ENCODE measurements at regions not wholly inside any gene's neighbourhood (a gene's known extent, or its start where the extent isn't known, plus 50 kb on each side); places are given as distances from the start of the nearest gene placed in this dataset.

DNA sequence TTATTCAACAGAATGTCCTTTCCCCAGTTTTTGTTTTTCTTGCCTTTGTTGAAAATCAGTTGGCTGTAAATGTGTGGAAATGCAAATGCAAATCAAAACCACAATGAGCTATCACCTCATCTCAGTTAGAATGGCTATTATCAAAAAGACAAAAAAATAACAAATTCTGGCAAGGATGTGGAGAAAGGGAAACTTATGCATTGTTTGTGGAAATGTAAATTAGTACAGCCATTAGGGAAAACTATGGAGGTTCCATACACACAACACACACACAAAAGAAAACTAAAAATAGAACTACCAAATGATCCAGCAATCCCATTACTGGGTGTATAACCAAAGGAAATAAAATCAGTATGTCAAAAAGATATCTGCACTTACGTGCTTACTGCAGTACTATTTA, 518.8 kb upstream of the ATXN7L3B start:
- no peaks in the 10 kb centered on the region for H3K36me3 ChIP-seq (ENCODE audit: control insufficient read depth in 2 of 4, insufficient read depth in 4 of 4, low read length in 3 of 4)
- TF ChIP-seq CHD2 (IDR thresholded peaks at IDR 0.05; ENCODE audit: low read length) (no peak), HDAC2 (IDR thresholded peaks at IDR 0.05; ENCODE audit: borderline replicate concordance in 1 of 2, low read depth in 2 of 2, low read length in 2 of 2) (no peak), KDM4A (IDR thresholded peaks at IDR 0.05; ENCODE audit: low read depth, low read length, severe bottlenecking) (no peak), GTF2F1 (IDR thresholded peaks at IDR 0.05; ENCODE audit: borderline replicate concordance, low read depth, low read length) (no peak)

More for the DNA sequence above, 518.8 kb upstream of the ATXN7L3B start:
- H3K14ac ChIP-seq (ENCODE audit: insufficient read length) = no peak overlapping the region
- H3K4ac ChIP-seq (replicated peaks; ENCODE audit: insufficient read length, low read depth, low read length) = no peak overlapping the region
- no peak overlapping the region for H2BK20ac ChIP-seq (ENCODE audit: low read length)
- H2BK120ac ChIP-seq (replicated peaks; ENCODE audit: low read depth, low read length) = no peak overlapping the region
- DNase-seq (ENCODE audit: low read depth in 1 of 2, low spot score in 2 of 2) = no peak
- H3K9ac ChIP-seq (replicated peaks in 1 of 4; ENCODE audit: extremely low read depth in 1 of 4, low read depth in 3 of 4, low read length in 3 of 4) = no peak overlapping the region
- H4K20me1 ChIP-seq (replicated peaks in 1 of 2; ENCODE audit: control insufficient read depth in 1 of 2, insufficient read depth in 2 of 2, low read length in 2 of 2) = no peaks in the 10 kb centered on the region
- H3K4me3 ChIP-seq (ENCODE audit: extremely low read depth in 1 of 4, insufficient read depth in 2 of 4, low read depth in 3 of 4, low read length in 4 of 4) = no peak overlapping the region
- CTCF ChIA-PET (ENCODE audit: partially characterized antibody) = no interaction called here
- no peak overlapping the region for H2AK5ac ChIP-seq (ENCODE audit: low read depth, low read length)
- H4K91ac ChIP-seq (replicated peaks; ENCODE audit: insufficient read length, low read length) = no peak overlapping the region
- POLR2A ChIA-PET (ENCODE audit: partially characterized antibody) = no interaction called here
- no peaks in the 10 kb centered on the region for H3K4me1 ChIP-seq (replicated peaks in 1 of 4; ENCODE audit: control insufficient read depth in 3 of 4, insufficient read depth in 4 of 4, low read length in 3 of 4)
- no peaks in the 10 kb centered on the region for H3K27me3 ChIP-seq (replicated peaks in 1 of 4; ENCODE audit: control insufficient read depth in 3 of 4, extremely low read depth in 1 of 4, insufficient read depth in 3 of 4, low read length in 3 of 4)
- H3K79me2 ChIP-seq (ENCODE audit: control insufficient read depth in 1 of 2, insufficient read depth in 2 of 2, low read length in 2 of 2) = no peaks in the 10 kb centered on the region
- 84% methylated on average over 1 of the region's 1 CpG; no CpG with 5 or more reads in 1 of the 2 experiments for WGBS, 2 experiments (ENCODE audit: extremely low coverage in 1 of 2, insufficient coverage in 1 of 2, insufficient read length in 1 of 2, insufficient replicate concordance in 2 of 2, low coverage in 1 of 2, low lambda C conversion rate in 2 of 2, missing lambda C conversion rate in 1 of 2)
- H3K23me2 ChIP-seq (ENCODE audit: low read depth, low read length) = no peaks in the 10 kb centered on the region
- H3K56ac ChIP-seq (replicated peaks; ENCODE audit: insufficient read length, low read depth, low read length) = no peak overlapping the region
- no peak overlapping the region for H4K8ac ChIP-seq (ENCODE audit: extremely low read depth, insufficient read depth, low read length)
- H3K27ac ChIP-seq (ENCODE audit: low read depth, low read length) = no peak overlapping the region
- H3K9me3 ChIP-seq (ENCODE audit: insufficient read depth in 2 of 2, low read depth in 1 of 2, low read length in 1 of 2) = no peaks in the 10 kb centered on the region
- no peaks in the 10 kb centered on the region for H3K79me1 ChIP-seq (ENCODE audit: low read depth, low read length)
- H3K4me2 ChIP-seq (ENCODE audit: insufficient read depth in 1 of 2, low read depth in 2 of 2, low read length in 2 of 2) = no peak overlapping the region
- no peak overlapping the region for H2AFZ ChIP-seq (ENCODE audit: low read length)
- H3K18ac ChIP-seq (ENCODE audit: extremely low read depth, low read length) = no peak overlapping the region
- no peak for FAIRE-seq
- H4K5ac ChIP-seq (ENCODE audit: insufficient read length, low read depth, low read length) = no peak overlapping the region
- no peak overlapping the region for H3K23ac ChIP-seq (ENCODE audit: insufficient read length)
- H2BK5ac ChIP-seq (ENCODE audit: low read depth, low read length) = no peak overlapping the region
- H2BK12ac ChIP-seq (ENCODE audit: low read depth, low read length) = no peak overlapping the region
- H2BK15ac ChIP-seq (ENCODE audit: low read length) = no peak overlapping the region

Data from H1 (cell line).